Ishikawa (cell line): ENCODE measurements at regions not wholly inside any gene's neighbourhood (a gene's known extent, or its start where the extent isn't known, plus 50 kb on each side); places are given as distances from the start of the nearest gene placed in this dataset.

Experiments used
- CEBPB ChIP-seq: IDR thresholded peaks from 2 replicates; pipeline ENCODE4 v1.6.1; 2012
- CREB1 ChIP-seq: IDR thresholded peaks from 2 replicates; pipeline ENCODE4 v1.6.1; 2012; ENCODE audit warnings: low read depth
- EGR1 ChIP-seq: IDR thresholded peaks from 2 replicates; pipeline ENCODE4 v1.6.1; 2012
- EP300 ChIP-seq: IDR thresholded peaks from 2 replicates; pipeline ENCODE4 v1.6.1; 2012; ENCODE audit warnings: borderline replicate concordance
- FOXM1 ChIP-seq: IDR thresholded peaks from 2 replicates; pipeline ENCODE4 v1.6.1; 2012; ENCODE audit warnings: low read depth, borderline replicate concordance
- MAX ChIP-seq: IDR thresholded peaks from 2 replicates; pipeline ENCODE4 v1.6.1; 2012
- NFIC ChIP-seq: IDR thresholded peaks from 2 replicates; pipeline ENCODE4 v1.6.1; 2012
- RAD21 ChIP-seq: IDR thresholded peaks from 2 replicates; pipeline ENCODE4 v1.6.1; 2012; ENCODE audit warnings: low read depth
- REST ChIP-seq: IDR thresholded peaks from 2 replicates; pipeline ENCODE4 v1.6.1; 2012; ENCODE audit warnings: low read depth, mild to moderate bottlenecking
- TAF1 ChIP-seq: IDR thresholded peaks from 2 replicates; pipeline ENCODE4 v1.6.1; 2012; ENCODE audit warnings: low read depth, mild to moderate bottlenecking
- TCF12 ChIP-seq: IDR thresholded peaks from 2 replicates; pipeline ENCODE4 v1.6.1; 2012; ENCODE audit warnings: low read depth
- TEAD4 ChIP-seq: IDR thresholded peaks from 2 replicates; pipeline ENCODE4 v1.6.1; 2012
- USF1 ChIP-seq: IDR thresholded peaks from 2 replicates; pipeline ENCODE4 v1.6.1; 2012
- YY1 ChIP-seq: IDR thresholded peaks from 2 replicates; pipeline ENCODE4 v1.6.1; 2012; ENCODE audit warnings: low read depth
- ZBTB7A ChIP-seq: IDR thresholded peaks from 2 replicates; pipeline ENCODE4 v1.6.1; 2012; ENCODE audit warnings: low read depth

GRCh38 chr3:20327889-20328288 lies 141.9 kb upstream of the SGO1 start:
- TF ChIP-seq USF1 (no peak), FOXM1 (no peak), ZBTB7A (no peak), CREB1 (no peak), RAD21 (no peak), TEAD4 (no peak), YY1 (no peak), TCF12 (no peak)

GRCh38 chr3:20326541-20326940 lies 140.5 kb upstream of the SGO1 start:
- no peak for TF ChIP-seq EP300
- no peak for TF ChIP-seq TCF12
- TF ChIP-seq CEBPB, result no peak
- TF ChIP-seq ZBTB7A, result no peak
- TF ChIP-seq TEAD4, result no peak
- TF ChIP-seq YY1, result no peak
- no peak for TF ChIP-seq REST
- no peak for TF ChIP-seq RAD21
- no peak for TF ChIP-seq FOXM1
- no peak for TF ChIP-seq NFIC
- TF ChIP-seq EGR1, result no peak
- TF ChIP-seq MAX, result no peak
- TF ChIP-seq CREB1, result no peak
- no peak for TF ChIP-seq USF1
- no peak for TF ChIP-seq TAF1

- no peak for TF ChIP-seq CEBPB
- TF ChIP-seq EGR1, result no peak
Measured at GRCh38 chr3:20325563-20325962, 139.6 kb upstream of the SGO1 start.

GRCh38 chr3:20324664-20325478 lies 138.9 kb upstream of the SGO1 start:
- TF ChIP-seq TAF1 (no peak), NFIC (no peak), CREB1 (no peak), REST (no peak), RAD21 (no peak), MAX (no peak), EGR1 (no peak), YY1 (no peak), EP300 (no peak), TCF12 (no peak), USF1 (no peak), FOXM1 (no peak), CEBPB (no peak), ZBTB7A (no peak), TEAD4 (no peak)

GRCh38 chr3:20323307-20323927 lies 137.4 kb upstream of the SGO1 start:
- TF ChIP-seq CEBPB (no peak), EP300 (no peak), ZBTB7A (no peak)

- TF ChIP-seq CEBPB (no peak), TEAD4 (no peak), REST (no peak), USF1 (no peak), FOXM1 (no peak), CREB1 (no peak), YY1 (no peak), EGR1 (no peak), EP300 (no peak), RAD21 (no peak)
Measured at GRCh38 chr3:20322085-20322484, 136.1 kb upstream of the SGO1 start.
